ENCODE measurements at regions not wholly inside any gene's neighbourhood (a gene's known extent, or its start where the extent isn't known, plus 50 kb on each side); places are given as distances from the start of the nearest gene placed in this dataset.

- no peak for DNase-seq
Measured at GRCh38 chr13:31930490-31930889, 101.1 kb upstream of the FRY start.

GRCh38 chr13:31930901-31931522 lies 100.6 kb upstream of the FRY start:
- DNase-seq = no peak

- DNase-seq = no peak
Measured at GRCh38 chr13:31937436-31937835, 94.1 kb upstream of the FRY start.

- no peak for DNase-seq
Measured at GRCh38 chr13:31940076-31940475, 91.5 kb upstream of the FRY start.

- no peak for DNase-seq
Measured at GRCh38 chr13:31943591-31943990, 88.0 kb upstream of the FRY start.

- no peak for DNase-seq
Measured at GRCh38 chr13:31944262-31945160, 87.1 kb upstream of the FRY start.

GRCh38 chr13:31945202-31945961 lies 86.2 kb upstream of the FRY start:
- DNase-seq = peak; percentile 76

GRCh38 chr13:31946091-31946770 lies 85.3 kb upstream of the FRY start:
- no peak for DNase-seq

- no peak for DNase-seq
Measured at GRCh38 chr13:31947105-31947504, 84.5 kb upstream of the FRY start.

- no peak for DNase-seq
Measured at GRCh38 chr13:31947506-31947905, 84.1 kb upstream of the FRY start.

GRCh38 chr13:31949486-31949885 lies 82.1 kb upstream of the FRY start:
- no peak for DNase-seq

- no peak for DNase-seq
Measured at GRCh38 chr13:31950111-31950815, 81.3 kb upstream of the FRY start.

- no peak for DNase-seq
Measured at GRCh38 chr13:31951215-31951678, 80.3 kb upstream of the FRY start.

GRCh38 chr13:31952641-31953380 lies 78.8 kb upstream of the FRY start:
- no peak for DNase-seq

- DNase-seq = no peak
Measured at GRCh38 chr13:31955101-31955500, 76.5 kb upstream of the FRY start.

- DNase-seq = no peak
Measured at GRCh38 chr13:31955741-31956140, 75.8 kb upstream of the FRY start.

GRCh38 chr13:31956980-31957644 lies 74.5 kb upstream of the FRY start:
- DNase-seq = no peak

GRCh38 chr13:31957772-31958171 lies 73.8 kb upstream of the FRY start:
- no peak for DNase-seq

GRCh38 chr13:31962731-31963370 lies 68.7 kb upstream of the FRY start:
- DNase-seq = no peak

GRCh38 chr13:31963631-31964030 lies 67.9 kb upstream of the FRY start:
- no peak for DNase-seq

Data from NCI-H1105 (cell line).